ENCODE measurements at regions not wholly inside any gene's neighbourhood (a gene's known extent, or its start where the extent isn't known, plus 50 kb on each side); places are given as distances from the start of the nearest gene placed in this dataset.

DNA sequence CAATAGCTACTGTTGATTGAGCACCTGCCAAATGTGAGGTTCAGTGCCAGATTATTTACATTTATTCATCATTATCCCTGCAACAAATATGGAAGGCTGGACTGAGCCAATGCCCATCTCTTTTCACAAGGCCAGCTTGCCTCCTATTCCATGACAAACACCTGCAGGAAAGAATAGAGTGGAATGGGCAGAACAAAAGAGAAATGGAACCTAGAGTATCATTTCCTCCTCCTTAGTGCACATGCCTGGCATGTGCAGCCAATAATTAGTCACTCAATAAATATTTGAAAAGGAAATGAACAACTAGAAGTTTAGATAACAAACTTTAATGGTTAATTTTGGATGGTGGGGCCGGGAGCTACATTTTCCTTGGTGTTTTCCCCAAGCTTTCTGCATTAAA lies 61.4 kb upstream of the MYRIP start:
- no peak for DNase-seq (ENCODE audit: low read depth in 4 of 4, low spot score in 1 of 4)

DNA sequence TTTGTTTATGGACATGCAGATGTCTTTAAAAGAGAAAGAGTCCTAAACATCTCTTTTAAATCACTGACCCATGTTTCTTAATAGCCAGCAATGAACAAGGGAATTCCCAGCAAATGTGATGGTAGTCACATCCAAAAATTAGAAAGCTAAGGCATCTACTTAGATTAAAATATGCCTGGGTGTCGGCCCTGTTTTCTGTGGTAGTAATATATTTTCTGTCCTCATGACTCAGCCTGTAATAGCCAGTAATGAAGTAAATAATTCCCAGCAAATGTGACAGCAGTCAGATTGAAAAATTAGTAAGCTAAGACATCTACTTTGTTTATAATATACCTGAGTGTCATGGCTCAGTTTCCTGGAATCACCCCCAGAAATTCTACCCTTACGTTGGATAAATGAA lies 60.6 kb upstream of the MYRIP start:
- no peak for DNase-seq (ENCODE audit: low read depth in 4 of 4, low spot score in 1 of 4)

DNA sequence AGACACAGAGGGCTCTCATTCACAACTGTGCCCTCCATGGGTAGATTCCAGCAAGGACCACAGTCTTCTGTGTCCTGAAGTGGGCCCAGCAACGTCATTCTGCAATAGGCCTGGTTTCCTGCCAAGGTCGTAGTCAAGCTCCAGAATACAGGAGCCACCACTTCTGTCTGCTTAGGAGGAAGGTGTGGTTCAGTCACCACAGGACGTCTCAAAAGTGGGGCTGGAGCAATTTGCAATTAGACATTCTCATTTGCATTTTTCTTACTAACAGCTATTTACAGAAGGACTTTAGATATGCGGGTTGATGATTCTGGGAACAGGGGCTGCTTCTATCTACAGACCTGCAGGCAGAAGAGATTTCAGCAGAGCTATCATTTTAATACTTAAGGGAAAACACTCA lies 58.7 kb upstream of the MYRIP start:
- no peak for DNase-seq (ENCODE audit: low read depth in 4 of 4, low spot score in 1 of 4)

DNA sequence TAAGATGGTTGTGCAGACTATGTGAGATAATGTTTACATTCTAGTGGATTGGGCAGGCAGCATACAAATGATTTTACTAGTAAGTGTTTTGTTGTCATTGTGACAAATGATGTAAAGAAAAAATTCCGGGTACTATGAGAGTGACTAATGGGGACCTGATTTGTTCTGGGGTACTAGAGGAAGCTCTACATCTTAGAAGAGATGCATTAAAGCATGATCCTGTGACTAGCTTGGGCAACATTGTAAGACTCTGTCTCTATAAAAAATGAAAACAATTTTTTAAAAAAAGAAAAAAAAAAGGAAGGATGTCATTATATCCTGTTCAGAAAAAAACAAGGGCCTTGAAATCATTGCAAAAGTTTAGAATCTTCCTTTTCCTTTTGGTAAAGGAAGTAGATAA lies 58.1 kb upstream of the MYRIP start:
- no peak for DNase-seq (ENCODE audit: low read depth in 4 of 4, low spot score in 1 of 4)

DNA sequence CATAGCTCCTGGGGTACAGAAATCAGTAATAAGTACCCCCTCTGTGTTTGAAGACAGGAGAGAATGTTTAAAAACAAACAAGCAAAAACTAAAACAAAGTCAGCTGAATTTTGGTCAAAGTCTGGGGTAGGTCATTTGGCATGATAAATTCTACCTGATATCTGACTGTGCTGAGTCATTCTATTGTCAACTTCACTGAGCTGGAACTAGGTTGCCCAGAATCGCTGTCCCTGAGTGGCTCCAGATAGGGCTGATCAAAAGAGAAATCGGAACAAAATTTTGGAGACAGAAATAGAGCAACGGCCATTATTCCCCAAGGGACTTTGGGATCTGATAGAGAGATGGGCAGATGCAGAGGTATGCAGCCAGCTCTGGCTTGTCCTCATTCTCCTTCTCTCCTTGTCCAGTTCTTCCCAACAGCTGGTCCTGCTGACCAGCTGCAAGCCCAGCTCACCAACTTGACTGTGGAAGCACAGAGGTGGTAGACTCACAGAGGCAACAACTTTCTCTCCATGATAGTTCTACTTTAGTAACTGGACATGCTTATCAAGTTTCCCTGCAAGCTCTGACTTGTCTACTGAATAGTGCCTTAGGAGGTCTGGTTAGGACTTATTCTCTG lies 57.3 kb upstream of the MYRIP start:
- no peak for DNase-seq (ENCODE audit: low read depth in 4 of 4, low spot score in 1 of 4)

DNA sequence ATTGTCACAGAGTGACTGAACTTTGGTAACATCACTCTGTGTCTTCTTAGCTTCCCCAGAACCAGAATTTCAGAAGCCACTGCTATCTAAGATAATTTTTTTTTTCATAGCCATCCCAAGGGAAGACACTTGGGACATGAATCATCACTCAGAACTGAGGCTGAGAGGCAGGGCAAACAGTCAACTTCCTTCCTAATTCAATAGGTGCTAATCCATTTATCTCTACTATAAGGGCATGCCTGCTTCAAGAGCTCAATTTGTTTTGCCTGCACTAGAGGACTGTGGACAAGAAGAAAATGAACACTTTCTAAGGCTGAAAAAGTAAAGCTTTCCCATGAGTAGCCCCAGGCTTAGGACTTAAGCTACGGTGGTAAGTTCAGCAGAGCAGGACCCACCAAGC lies 56.7 kb upstream of the MYRIP start:
- DNase-seq (ENCODE audit: low read depth in 4 of 4, low spot score in 1 of 4): no peak

DNA sequence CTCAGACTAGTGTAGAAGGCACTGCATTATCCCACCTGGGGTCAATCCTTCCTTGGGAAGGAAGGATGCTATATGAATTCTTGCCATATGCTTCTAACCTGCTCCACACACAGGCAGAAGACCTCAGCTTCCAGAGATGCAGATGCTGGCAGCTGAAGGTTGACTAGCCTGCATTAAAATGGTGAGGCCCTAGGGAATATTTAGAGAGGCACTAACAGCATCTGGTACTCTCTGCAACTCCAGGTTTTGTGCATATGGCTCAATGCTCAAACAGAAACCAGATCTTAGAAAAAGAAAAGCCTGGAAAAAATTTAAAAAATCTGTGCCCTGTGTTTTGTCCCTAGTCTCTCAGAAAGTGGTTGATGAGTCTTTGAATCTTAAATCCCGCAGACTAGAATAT lies 56.0 kb upstream of the MYRIP start:
- DNase-seq (ENCODE audit: low read depth in 4 of 4, low spot score in 1 of 4): no peak

DNA sequence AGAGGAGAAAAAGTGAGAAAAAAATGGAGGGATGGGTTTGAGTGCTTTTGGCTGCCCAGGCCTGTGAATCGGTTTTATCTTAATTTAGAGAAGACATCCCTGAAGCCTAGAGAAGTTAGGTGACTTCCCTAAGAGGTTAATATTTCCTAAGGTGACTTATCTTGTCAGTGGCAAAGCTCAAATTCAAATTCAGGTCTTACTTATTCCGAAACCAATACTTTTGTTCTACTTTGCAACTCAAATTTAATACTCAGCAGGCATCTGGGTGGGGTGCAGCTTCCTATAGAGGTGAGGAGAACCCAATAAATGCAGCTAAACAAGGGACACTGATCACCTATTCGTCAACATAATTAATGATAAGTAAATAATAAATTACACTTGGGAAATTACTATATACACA lies 54.9 kb upstream of the MYRIP start:
- no peak for DNase-seq (ENCODE audit: low read depth in 4 of 4, low spot score in 1 of 4)

DNA sequence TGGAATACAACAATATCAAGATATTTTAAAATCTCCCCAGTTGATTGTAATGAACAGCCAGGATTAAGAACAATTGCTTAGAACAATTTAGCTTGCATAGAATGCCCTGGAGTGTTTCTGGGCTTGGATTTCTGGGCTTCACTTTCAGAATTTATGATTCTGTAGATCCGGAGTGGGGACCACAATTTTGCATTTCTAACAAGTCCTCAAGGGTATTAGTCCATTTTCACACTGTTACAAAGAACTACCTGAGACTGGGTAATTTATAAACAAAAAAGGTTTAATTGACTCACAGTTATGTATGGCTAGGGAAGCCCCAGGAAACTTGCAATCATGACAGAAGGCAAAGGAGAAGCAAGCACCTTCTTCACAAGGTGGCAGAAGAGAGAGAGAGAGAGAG lies 54.3 kb upstream of the MYRIP start:
- no peak for DNase-seq (ENCODE audit: low read depth in 4 of 4, low spot score in 1 of 4)

DNA sequence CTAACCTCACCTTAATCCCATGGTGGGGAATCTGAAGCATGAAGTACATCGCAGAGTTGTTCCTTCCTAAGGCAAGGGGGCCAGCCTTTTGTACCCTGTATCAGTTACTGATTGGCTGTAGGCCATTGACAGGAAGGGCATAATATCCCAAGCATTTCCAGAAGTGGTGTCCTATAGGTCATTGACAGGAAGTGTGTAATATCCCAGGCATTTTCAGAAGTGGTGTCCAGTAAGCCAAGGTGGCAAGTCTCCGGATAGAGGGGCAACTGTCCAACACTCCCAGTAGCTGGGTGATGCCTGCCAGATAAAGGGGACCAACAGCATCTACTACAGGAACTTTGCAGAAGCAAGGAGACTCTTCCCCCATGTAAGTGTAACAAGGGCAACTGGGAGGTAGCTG lies 52.1 kb upstream of the MYRIP start:
- no peak for DNase-seq (ENCODE audit: low read depth in 4 of 4, low spot score in 1 of 4)
